NCI-H1436 treated with DMSO at 0.1 percent for 48 hours (cell line): ENCODE measurements at regions not wholly inside any gene's neighbourhood (a gene's known extent, or its start where the extent isn't known, plus 50 kb on each side); places are given as distances from the start of the nearest gene placed in this dataset.

ENCODE experiments used
- DNase-seq: peaks from one replicate; lab custom pipeline; 2025; lab: John Stamatoyannopoulos, UW

DNA sequence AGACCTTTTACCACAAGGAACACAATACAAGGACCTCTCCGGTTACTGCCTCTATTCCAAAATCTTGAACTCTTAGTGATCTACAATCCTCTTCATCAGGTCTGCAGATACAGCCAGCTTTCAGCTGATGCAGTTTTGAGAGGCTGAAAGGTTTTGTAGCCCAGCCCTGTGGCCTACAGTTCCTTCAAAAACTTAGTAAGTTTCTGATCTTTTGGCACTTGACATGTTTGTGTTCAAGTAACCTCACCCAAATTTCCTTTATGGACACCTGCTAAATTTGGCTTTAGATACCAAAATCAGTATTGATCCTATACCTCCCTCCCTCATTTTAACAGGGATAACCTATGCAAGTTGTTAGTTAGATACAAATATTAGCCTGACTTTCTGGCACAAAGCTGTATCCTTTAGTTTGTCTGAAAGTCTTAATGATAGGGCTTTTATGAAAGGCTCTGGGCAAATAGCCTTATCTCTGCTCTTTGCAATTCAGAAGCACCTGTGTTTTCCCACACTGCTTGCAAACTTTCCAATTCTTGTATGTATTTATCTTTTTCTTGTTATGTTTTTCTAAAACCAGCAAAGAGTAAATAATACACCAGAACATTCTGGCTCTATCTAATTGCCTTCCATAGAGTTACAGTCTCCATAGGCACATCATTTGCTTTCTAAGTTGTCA, 650.5 kb upstream of the KLHL29 start:
- no peak for DNase-seq

DNA sequence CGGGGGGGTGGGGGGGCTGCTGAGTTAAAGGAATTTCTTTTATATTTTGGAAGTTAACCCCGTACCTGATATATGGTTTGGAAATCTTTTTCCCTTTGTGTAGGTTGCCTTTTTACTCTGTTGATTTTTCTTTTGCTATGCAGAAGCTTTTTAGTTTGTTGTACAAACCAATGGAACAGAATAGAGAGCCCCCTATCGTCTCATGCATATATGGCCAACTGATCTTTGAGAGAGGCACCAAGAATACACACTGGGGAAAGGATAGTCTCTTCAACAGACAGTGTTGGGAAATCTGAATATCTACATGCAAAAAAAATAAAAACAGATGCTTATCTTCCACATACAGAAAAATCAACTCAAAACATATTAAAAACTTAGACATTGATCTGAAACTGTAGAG, 647.8 kb upstream of the KLHL29 start:
- DNase-seq, result no peak

DNA sequence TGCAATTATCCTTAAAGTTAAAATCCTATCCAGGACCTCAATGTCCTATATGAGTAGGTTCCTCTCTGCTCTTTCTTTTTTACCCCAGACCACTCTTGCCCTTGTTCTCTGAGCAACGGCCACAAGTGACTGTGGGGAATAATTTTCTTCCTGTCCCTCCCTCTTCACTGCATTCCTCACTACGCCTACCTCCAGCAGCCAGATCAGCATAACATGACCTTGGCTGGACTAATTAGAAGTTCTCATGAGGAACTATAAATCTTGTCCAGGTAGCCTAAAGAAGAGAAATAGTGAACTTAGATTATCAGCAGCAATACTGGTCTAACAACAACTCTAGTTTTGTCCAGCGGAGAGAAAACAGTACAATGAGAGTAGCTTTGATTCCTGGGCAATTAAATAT, 643.8 kb upstream of the KLHL29 start:
- DNase-seq, result no peak

DNA sequence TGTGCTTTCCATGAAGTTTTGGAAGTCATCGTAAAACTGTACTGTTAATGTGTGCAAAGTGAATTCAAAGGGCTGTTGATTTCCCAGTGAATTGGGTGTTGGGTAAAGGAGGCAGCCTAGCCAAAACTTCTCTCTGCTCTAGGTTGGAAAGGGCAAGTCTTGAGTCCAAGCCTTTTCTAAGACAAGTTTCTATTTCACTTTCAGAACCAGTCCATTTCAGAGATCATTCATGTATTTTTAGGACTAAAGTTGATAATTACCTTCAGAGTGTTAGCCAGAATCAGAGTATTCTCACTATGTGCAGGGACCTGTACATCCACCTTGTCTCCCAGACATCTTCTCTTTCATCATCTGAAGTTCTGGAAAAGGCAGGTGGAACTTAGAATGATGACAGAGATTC, 636.1 kb upstream of the KLHL29 start:
- DNase-seq, result no peak

DNA sequence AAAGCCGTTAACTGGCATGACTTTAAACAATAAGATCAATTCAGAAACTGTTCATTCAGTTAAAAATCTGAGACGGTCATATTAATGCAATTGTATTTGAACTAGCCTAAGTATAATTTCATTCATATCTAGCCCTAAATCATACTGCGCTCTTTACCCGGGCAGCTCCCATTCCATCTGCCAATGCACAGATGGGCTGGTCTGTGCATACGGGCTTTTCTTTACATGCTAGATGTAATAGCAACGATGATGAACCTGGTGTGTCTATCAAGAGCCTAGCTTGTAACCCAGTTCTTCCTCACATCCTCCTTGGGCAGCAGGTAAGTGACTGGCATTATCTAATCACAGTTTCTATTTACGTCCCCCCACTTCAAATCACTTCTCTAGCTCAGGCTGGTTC, 631.5 kb upstream of the KLHL29 start:
- no peak for DNase-seq

DNA sequence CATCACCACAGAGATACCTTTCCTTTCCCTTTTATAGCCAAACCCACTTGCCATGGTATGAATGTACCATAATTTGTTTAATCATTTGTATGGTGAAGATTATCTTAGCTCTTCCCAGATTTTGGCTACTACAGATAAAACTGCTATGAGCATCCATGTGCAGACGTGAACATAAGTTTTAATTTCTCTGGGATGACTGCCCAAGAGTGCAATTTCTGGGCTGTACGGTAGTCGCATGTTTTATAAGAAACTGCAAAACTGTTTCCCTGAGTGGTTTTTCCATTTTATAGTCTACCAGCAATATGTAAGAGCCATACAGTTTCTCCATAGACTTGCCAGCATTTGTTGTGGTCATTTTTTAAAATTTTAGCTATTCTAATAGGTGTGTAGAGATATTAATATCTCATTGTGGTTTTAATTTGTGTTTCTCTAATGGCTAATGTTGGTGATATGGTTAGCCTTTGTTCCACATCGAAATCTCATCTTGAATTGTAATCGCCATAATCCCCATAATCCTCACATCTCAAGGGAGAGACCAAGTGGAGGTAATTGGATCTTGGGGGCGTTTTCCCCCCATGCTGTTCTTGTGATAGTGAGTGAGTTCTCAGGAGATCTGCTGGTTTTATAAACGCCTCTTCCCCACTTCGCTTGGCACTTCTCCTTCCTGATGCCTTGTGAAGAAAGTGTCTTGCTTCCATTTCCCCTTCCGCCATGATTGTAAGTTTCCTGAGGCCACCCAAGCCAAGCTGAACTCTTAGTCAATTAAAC, 628.5 kb upstream of the KLHL29 start:
- no peak for DNase-seq

DNA sequence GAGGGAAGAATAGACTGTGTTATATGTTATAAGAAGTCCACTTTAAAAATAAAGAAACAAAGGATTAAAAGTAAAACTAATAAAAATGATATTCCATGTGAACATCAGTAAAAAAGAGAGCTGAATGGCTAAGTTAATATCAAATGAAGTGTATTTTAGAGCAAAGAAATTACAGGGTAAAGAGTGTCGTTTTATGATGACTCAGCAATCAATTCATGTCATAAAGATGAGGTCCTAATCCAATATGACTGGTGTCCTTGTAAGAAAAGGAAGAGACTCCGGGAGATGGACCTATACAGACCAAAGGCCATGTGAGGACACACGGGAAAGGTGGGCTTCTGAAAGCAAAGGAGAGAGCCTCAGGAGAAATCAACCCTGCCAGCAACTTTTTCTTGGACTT, 615.5 kb upstream of the KLHL29 start:
- DNase-seq, result no peak

DNA sequence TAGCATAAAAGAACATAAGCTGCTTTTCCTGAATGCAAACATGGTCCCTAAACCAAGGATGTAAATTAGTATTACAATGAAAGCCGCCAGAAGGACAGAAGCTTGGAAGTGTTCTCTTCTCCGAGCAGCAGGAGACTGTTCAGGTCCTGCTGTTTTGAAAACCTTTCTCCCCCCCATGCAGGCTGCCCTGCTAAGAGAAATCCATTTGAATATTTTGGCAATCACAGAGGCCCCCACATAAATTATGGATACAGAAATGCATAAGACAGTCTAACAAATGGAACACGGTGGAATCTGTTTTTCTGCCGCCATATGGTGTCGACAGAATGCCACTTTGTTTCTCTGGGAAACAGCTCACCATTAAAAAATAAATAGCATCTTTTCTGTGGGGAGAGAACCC, 600.4 kb upstream of the KLHL29 start:
- no peak for DNase-seq

DNA sequence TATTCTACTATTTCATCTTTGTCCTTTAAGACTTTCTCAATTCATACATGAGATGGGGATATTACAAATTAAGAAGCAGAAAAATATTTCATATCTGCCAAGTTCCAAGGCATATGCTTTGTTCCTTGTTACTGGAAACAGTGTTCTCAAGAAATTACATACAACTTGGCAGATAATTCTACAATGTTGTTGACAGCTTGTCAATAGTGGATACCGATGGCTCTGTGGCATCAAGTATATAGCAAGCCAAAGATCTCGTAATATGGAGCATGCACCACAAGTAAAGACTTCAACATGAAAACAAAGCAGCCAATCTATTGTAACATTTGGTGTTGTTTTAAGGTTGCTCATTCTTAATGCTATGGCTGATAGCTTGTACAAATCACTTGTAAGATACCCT, 598.2 kb upstream of the KLHL29 start:
- DNase-seq, result no peak

DNA sequence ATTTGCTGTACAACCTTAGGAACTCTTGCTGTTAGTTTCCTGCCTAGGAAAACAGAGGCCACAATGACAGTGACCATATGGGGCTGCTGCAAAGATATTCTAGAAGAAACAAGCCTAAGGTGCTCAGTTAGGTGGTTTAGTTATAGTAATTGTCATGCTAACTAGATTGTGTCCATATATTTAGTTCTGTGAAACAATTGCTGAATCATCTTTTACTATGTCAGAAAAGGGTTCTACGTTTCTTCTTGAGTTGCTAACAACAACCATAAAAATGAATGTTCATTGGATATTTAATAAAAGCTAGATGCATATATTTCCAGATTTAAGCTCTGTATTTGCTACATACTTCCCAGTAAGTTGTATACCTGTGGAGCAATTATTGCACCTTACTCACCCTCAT, 597.2 kb upstream of the KLHL29 start:
- DNase-seq, result no peak

DNA sequence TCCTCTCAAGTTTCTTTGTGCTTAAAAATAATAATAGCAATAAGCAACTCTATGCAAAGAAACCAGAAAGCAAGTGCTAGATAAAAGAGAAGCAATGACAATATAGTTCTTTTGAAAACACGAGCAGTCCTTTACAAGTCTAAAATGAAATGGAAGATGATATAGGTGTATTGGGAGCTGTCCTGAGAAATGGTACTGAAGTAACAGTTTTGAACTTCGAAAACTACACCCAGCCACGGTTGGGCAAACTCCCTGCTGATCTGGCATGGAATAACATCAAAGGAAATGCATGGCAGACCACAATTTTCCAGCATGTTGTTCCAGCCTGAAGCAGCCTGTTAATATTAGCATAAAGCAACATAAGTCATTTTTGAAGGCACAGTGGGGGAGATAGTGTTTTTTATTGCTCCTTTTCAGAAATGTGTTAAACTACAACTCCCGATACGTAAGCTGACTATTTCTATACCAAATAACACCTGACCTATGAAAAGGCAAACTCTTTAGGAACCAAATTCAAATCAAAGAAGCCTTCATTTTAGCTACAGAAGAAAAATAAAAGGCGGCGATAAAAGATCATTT, 596.1 kb upstream of the KLHL29 start:
- DNase-seq, result no peak

DNA sequence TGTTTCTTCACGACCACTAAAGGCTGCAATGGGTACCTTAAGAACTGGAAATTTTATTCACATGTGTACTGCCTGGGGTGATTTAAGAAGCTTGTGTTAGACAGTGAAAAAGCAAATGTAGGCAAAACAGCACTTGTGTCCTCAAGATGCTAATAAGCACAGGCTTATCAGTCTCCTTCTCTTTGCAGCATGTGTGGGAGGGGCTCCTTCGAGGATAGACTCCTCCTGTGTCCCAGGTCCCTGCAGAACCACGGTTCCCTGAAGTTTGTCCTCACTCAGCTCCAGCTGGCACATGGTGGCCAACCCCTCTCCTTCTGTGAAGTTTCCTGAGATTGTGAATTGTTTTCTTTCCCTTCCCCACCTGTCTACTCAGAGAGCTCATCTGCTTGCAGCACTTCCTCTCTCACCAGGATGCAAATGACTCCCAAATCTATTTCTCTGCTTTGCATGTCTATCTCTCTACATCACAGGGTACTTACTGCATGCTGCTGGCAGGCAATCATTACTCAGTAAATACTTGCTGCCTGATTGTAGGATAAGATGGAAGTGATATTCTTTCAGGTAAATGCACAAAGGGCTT, 589.6 kb upstream of the KLHL29 start:
- no peak for DNase-seq

DNA sequence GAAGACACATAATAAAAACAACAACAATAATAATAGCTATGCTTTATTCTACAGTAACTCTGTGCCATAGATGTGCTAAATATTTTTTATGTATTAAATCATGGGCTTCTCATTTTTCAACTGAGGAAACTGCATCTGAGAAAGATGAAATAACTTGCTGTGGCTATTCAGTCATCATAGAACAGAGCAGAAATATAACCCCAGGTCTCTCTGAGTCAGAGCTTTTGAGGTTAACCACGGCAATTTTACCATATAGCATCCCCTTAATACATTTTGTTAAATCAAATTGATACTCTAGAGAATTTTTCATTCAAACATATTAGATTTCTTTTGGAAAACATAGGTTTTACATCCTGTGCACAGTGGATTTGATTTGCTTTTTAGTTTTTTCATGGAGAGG, 586.6 kb upstream of the KLHL29 start:
- no peak for DNase-seq

DNA sequence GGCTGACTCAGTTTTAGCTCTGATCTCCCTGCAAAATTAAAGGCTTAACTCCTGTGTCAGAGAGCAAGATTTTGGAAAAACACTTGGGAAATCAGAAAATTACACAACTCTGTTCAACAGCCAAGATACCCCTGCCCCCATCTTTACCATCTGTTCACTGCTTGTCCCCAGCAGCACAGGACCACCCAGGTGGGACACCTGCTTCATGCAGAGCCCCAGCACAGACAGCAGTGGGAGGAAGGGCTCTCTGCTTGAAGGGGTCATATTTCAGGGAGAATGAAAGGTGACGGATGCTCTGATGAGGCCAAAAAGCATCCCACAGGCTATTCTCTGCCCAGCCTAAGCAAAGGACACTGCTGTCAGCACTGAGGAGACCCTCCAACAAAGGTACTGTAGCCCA, 584.6 kb upstream of the KLHL29 start:
- no peak for DNase-seq

DNA sequence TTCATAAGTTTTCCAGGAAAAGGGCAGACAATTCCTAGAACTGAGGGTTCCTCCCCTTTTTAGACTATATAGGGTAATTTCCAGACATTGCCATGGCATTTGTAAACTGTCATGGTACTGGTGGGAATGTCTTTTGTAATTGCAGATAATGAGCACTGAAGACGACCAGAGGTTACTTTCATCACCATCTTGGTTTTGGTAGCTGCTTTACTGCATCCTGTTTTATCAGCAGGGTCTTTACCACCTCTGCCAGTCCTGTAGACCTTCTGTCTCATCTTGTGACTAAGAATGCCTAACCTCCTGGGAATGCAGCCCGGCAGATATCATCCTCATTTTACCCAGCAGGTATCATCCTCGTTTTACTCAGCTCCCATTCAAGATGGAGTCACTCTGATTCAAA, 583.9 kb upstream of the KLHL29 start:
- no peak for DNase-seq

DNA sequence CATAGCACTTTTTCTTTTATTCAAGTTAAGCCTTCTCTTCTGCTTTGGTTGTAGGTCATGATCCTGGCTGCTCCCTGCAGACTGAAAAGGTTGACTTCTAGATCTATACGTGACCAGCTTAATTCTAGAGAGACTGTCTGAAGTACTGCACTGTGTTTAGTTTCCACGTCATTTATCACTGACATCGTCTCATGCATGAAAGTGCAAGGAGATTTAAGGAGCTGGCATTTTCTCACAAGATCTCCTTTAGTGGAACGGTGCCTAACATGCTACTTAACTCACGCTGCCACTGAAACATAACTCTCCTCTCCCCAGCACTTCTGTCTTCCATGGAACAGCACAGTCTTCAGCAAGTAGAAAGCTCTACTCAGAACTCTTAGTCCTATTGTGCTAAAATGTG, 583.0 kb upstream of the KLHL29 start:
- DNase-seq, result no peak

DNA sequence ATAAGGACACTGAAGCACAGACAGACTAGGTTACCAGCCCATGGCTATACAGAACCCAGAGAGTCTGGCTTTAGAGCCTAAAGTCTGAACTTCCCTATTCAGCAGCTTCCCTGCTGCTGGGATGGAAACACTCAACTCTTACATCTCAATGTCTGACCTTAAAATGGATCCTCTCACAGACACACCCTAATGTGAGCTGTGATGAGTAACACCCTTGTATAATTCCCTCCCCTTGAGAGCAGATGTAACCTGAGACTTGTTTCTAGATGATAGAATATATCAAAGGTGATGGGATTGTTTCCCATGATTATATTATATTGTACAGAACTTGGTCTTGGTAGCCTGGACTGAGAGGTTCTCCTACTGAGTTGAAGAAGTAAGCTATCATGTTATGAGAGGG, 577.1 kb upstream of the KLHL29 start:
- no peak for DNase-seq

DNA sequence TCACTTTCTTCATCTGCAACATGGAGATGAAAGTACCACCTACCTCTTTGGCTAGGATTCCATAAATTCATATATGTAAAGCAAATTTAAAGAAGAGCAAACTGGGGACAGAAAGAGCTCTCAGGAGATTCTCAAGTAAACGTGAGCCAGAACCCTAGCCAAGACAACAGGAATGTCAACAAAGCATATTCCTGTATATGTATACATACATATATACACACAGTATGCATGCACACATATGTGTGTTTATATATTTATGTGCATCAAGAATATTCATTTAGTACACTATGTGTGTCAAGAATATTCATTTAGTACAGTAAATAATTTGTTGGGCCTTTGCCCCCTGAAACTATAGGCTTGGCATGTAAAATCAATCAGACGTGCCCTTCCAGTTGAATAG, 574.4 kb upstream of the KLHL29 start:
- no peak for DNase-seq

DNA sequence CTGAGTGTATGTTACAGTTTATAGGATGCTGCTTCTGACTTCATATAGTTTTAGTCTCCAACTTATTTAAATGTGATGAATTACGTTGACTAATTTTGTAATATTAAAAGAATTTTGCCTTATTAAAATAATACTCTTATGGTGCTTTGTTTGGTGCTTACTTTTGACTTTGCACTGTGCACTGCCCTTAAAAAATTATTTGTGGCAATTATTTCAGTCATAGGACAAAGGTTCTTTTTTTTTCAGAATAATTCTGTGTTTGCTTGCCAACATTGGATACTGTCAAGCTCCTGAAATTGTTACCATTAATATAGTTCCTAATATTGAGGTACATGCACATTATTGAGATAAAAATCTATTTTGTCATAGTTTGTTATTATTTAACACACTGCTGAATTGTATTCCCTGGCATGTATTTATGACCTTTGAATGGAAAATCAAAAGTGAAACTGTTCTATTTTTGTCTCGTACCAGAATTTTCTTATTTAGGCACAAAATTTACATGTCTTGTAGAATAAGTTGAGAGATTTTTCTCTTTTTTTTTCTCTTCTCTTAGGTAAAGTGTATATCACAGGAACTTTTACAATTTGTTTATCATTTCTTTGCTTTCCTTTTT, 572.8 kb upstream of the KLHL29 start:
- DNase-seq, result no peak

DNA sequence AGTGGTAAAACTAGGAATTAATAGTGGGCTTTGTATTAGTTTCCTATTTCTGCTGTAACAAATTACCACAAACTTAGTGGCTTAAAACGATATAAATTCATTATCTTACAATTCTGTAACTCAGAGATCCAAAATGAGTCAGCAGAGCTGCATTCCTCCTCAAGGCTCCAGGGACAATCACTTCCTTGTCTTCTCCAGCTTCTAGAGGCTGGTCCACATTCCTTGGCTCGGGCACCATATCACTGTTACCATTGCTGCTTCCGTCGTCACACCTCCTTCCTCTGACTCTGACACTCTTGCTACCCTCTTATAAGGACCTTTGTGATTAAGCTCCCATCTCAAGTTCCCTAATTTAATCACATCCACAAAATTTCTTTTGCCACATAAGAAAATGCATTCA, 567.8 kb upstream of the KLHL29 start:
- no peak for DNase-seq

DNA sequence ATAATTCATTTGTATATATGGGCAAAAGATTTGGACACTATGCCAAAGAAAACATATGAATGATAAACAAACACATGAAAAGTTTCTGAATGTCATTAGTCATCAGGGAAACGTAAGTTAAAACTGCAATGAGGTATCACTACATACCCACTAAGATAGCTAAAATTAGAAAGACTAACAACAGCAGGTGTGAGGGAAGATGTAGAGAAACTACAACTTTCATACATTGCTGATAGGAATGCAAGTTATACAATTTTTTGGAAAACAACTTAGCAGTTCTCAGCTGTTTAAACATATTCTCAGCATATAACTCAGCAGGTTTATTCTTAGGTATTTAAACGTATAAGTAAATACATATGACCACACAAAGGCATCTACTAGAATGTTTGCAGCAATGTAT, 563.5 kb upstream of the KLHL29 start:
- no peak for DNase-seq

DNA sequence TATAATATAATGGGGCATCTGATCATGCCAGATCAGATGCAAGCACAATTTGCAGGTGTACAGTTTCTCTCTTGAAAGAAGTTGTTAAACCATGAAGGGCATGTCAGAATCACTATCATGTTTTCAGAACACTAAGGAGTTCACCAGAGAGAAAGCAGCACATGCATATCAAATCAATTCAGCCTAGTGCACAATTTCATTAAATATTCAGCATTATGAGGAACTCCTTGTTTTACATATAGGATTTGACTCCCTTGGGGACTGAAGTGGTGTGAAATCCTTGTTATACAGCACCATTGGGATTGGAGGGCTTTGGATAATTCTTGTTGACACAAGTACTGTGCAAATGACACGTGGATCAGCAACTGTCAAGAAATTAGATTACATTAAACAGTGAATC, 562.1 kb upstream of the KLHL29 start:
- peak; percentile 54 for DNase-seq

DNA sequence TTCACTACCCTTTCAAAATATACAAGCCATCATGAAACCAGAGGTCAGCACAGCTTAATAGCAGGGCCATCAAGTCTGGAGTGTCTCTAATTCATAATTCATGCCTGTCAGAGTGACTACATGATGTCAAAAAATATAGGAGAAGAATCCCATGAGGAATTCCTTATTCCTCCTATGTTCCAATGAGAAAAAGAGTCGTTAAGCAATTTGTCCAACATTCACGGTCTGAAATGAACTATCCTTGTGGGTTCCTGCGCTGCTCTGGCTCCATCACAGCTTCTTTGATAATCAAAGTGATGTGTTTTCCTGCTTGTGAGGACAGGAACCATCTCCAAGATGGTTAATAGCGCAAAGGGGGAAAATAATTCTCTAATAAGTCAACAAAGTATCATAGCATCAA, 560.4 kb upstream of the KLHL29 start:
- DNase-seq, result no peak
